ENCODE measurements at regions not wholly inside any gene's neighbourhood (a gene's known extent, or its start where the extent isn't known, plus 50 kb on each side); places are given as distances from the start of the nearest gene placed in this dataset.

- no peak overlapping the region for H2AK5ac ChIP-seq (ENCODE audit: low read depth, low read length)
- peaks cover 0 to 23% (median 0%) of the 10 kb centered on the region in 3 experiments for H3K27me3 ChIP-seq (ENCODE audit: control insufficient read depth in 3 of 3, insufficient read depth in 3 of 3, low read depth in 1 of 3, low read length in 3 of 3)
- DNase-seq (ENCODE audit: low spot score): no peak
- H3K36me3 ChIP-seq (replicated peaks in 1 of 2; ENCODE audit: control insufficient read depth in 2 of 2, insufficient read depth in 2 of 2, low read length in 2 of 2): no peaks in the 10 kb centered on the region
- H3K4me2 ChIP-seq (ENCODE audit: insufficient read depth, low read length, poor library complexity, severe bottlenecking): no peak overlapping the region
- H3K4ac ChIP-seq (ENCODE audit: low read length): no peak overlapping the region
- no peak overlapping the region for H4K8ac ChIP-seq (ENCODE audit: low read depth, low read length)
- H3K18ac ChIP-seq (ENCODE audit: low read length): no peak overlapping the region
- H3K4me1 ChIP-seq (ENCODE audit: control insufficient read depth in 2 of 2, insufficient read depth in 1 of 2, low read depth in 1 of 2, low read length in 2 of 2): no peaks in the 10 kb centered on the region
- H4K91ac ChIP-seq (ENCODE audit: low read depth, low read length, poor library complexity): no peak overlapping the region
- no CpG with 5 or more reads among the region's 2 CpGs for WGBS, 2 donors (ENCODE audit: extremely low coverage in 2 of 2, insufficient read length in 2 of 2, insufficient replicate concordance in 1 of 2)
- H2AFZ ChIP-seq (ENCODE audit: low read length): no peak overlapping the region
- no peak overlapping the region for H3K4me3 ChIP-seq (ENCODE audit: low read length in 2 of 2)
- no peak overlapping the region for H3K27ac ChIP-seq (replicated peaks; ENCODE audit: low read length)
- no peaks in the 10 kb centered on the region for H3K79me1 ChIP-seq (ENCODE audit: low read depth, low read length)
- H3K9ac ChIP-seq (ENCODE audit: low read depth, low read length, poor library complexity): no peak overlapping the region
- no peak overlapping the region for H2BK120ac ChIP-seq (ENCODE audit: low read depth, low read length)
- no peak overlapping the region for H3K23ac ChIP-seq (ENCODE audit: low read depth, low read length, poor library complexity)
- H2BK5ac ChIP-seq (ENCODE audit: low read length): no peak overlapping the region
- H3K9me3 ChIP-seq (replicated peaks in 1 of 2; ENCODE audit: control insufficient read depth in 2 of 2, insufficient read depth in 1 of 2, low read depth in 1 of 2, low read length in 2 of 2): no peaks in the 10 kb centered on the region
- H2BK15ac ChIP-seq (ENCODE audit: low read length): no peak overlapping the region
- no peak overlapping the region for H2BK12ac ChIP-seq (ENCODE audit: low read length)
- no peak overlapping the region for H3K14ac ChIP-seq (ENCODE audit: low read length)
Observed at GRCh38 chr2:38436227-38436664, 59.2 kb upstream of the ATL2 start.

GRCh38 chr2:38435775-38436174 lies 58.7 kb upstream of the ATL2 start:
- Histone ChIP-seq H3K79me1 (ENCODE audit: low read depth, low read length) (no peaks in the 10 kb centered on the region), H3K27me3 (ENCODE audit: control insufficient read depth in 3 of 3, insufficient read depth in 3 of 3, low read depth in 1 of 3, low read length in 3 of 3) (peaks cover 0 to 23% (median 0%) of the 10 kb centered on the region in 3 experiments), H3K4me3 (ENCODE audit: low read length in 2 of 2) (no peak overlapping the region), H2BK120ac (ENCODE audit: low read depth, low read length) (no peak overlapping the region), H3K9ac (ENCODE audit: low read depth, low read length, poor library complexity) (no peak overlapping the region), H3K4ac (ENCODE audit: low read length) (no peak overlapping the region), H2BK5ac (ENCODE audit: low read length) (no peak overlapping the region), H2AFZ (ENCODE audit: low read length) (no peak overlapping the region), H3K36me3 (replicated peaks in 1 of 2; ENCODE audit: control insufficient read depth in 2 of 2, insufficient read depth in 2 of 2, low read length in 2 of 2) (no peaks in the 10 kb centered on the region), H3K4me2 (ENCODE audit: insufficient read depth, low read length, poor library complexity, severe bottlenecking) (no peak overlapping the region), H4K8ac (ENCODE audit: low read depth, low read length) (no peak overlapping the region), H3K14ac (ENCODE audit: low read length) (no peak overlapping the region), H2AK5ac (ENCODE audit: low read depth, low read length) (no peak overlapping the region), H3K18ac (ENCODE audit: low read length) (no peak overlapping the region), H3K4me1 (ENCODE audit: control insufficient read depth in 2 of 2, insufficient read depth in 1 of 2, low read depth in 1 of 2, low read length in 2 of 2) (no peaks in the 10 kb centered on the region), H4K91ac (ENCODE audit: low read depth, low read length, poor library complexity) (no peak overlapping the region), H3K27ac (replicated peaks; ENCODE audit: low read length) (no peak overlapping the region), H3K23ac (ENCODE audit: low read depth, low read length, poor library complexity) (no peak overlapping the region), H2BK12ac (ENCODE audit: low read length) (no peak overlapping the region), H2BK15ac (ENCODE audit: low read length) (no peak overlapping the region), H3K9me3 (replicated peaks in 1 of 2; ENCODE audit: control insufficient read depth in 2 of 2, insufficient read depth in 1 of 2, low read depth in 1 of 2, low read length in 2 of 2) (no peaks in the 10 kb centered on the region)
- no CpG with 5 or more reads among the region's 2 CpGs for WGBS, 2 donors (ENCODE audit: extremely low coverage in 2 of 2, insufficient read length in 2 of 2, insufficient replicate concordance in 1 of 2)
- DNase-seq (ENCODE audit: low spot score): no peak

- H3K18ac ChIP-seq (ENCODE audit: low read length): no peak overlapping the region
- peaks cover 1 to 4% of the 10 kb centered on the region in 2 donors for H3K4me1 ChIP-seq (ENCODE audit: control insufficient read depth in 2 of 2, insufficient read depth in 1 of 2, low read depth in 1 of 2, low read length in 2 of 2)
- no peak overlapping the region for H3K4me3 ChIP-seq (ENCODE audit: low read length in 2 of 2)
- no peak overlapping the region for H4K91ac ChIP-seq (ENCODE audit: low read depth, low read length, poor library complexity)
- peaks cover 0 to 24% (median 0%) of the 10 kb centered on the region in 3 experiments for H3K27me3 ChIP-seq (ENCODE audit: control insufficient read depth in 3 of 3, insufficient read depth in 3 of 3, low read depth in 1 of 3, low read length in 3 of 3)
- H3K36me3 ChIP-seq (replicated peaks in 1 of 2; ENCODE audit: control insufficient read depth in 2 of 2, insufficient read depth in 2 of 2, low read length in 2 of 2): no peaks in the 10 kb centered on the region
- H2BK5ac ChIP-seq (ENCODE audit: low read length): no peak overlapping the region
- no peak overlapping the region for H2BK12ac ChIP-seq (ENCODE audit: low read length)
- H2BK120ac ChIP-seq (ENCODE audit: low read depth, low read length): no peak overlapping the region
- H3K27ac ChIP-seq (replicated peaks; ENCODE audit: low read length): no peak overlapping the region
- no peak overlapping the region for H2BK15ac ChIP-seq (ENCODE audit: low read length)
- H3K4ac ChIP-seq (ENCODE audit: low read length): no peak overlapping the region
- no peak overlapping the region for H4K8ac ChIP-seq (ENCODE audit: low read depth, low read length)
- H2AK5ac ChIP-seq (ENCODE audit: low read depth, low read length): no peak overlapping the region
- H3K4me2 ChIP-seq (ENCODE audit: insufficient read depth, low read length, poor library complexity, severe bottlenecking): no peak overlapping the region
- no peak overlapping the region for H3K23ac ChIP-seq (ENCODE audit: low read depth, low read length, poor library complexity)
- H3K9me3 ChIP-seq (replicated peaks in 1 of 2; ENCODE audit: control insufficient read depth in 2 of 2, insufficient read depth in 1 of 2, low read depth in 1 of 2, low read length in 2 of 2): no peaks in the 10 kb centered on the region
- no peak overlapping the region for H2AFZ ChIP-seq (ENCODE audit: low read length)
- no peak for DNase-seq (ENCODE audit: low spot score)
- no peak overlapping the region for H3K9ac ChIP-seq (ENCODE audit: low read depth, low read length, poor library complexity)
- H3K79me1 ChIP-seq (ENCODE audit: low read depth, low read length): no peaks in the 10 kb centered on the region
- no peak overlapping the region for H3K14ac ChIP-seq (ENCODE audit: low read length)
Observed at GRCh38 chr2:38434595-38434994, 57.5 kb upstream of the ATL2 start.

DNA sequence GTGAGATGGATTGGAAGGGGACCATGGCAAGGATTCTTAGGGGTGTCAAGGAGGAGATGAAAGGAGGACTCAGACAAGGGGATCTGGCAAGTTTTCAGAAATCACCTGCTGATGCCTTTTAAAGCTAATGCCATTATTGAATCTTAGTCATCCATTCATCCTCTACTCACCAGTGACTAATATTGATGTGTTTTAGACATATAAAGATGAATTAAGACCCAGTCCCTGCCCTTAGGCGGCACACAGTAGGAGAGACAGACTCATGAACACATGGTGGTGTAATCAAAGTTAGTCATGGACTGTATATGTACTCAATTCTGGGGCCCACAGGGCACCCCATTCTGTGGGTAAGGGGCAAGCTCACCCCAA lies 56.5 kb upstream of the ATL2 start:
- Histone ChIP-seq H3K18ac (ENCODE audit: low read length) (no peak overlapping the region), H3K4me3 (ENCODE audit: low read length in 2 of 2) (no peak overlapping the region), H3K23ac (ENCODE audit: low read depth, low read length, poor library complexity) (no peak overlapping the region), H3K14ac (ENCODE audit: low read length) (no peak overlapping the region), H2AK5ac (ENCODE audit: low read depth, low read length) (no peak overlapping the region), H2AFZ (ENCODE audit: low read length) (no peak overlapping the region), H2BK15ac (ENCODE audit: low read length) (no peak overlapping the region), H3K36me3 (replicated peaks in 1 of 2; ENCODE audit: control insufficient read depth in 2 of 2, insufficient read depth in 2 of 2, low read length in 2 of 2) (no peaks in the 10 kb centered on the region), H2BK120ac (ENCODE audit: low read depth, low read length) (no peak overlapping the region), H3K79me1 (ENCODE audit: low read depth, low read length) (no peaks in the 10 kb centered on the region), H3K27me3 (ENCODE audit: control insufficient read depth in 3 of 3, insufficient read depth in 3 of 3, low read depth in 1 of 3, low read length in 3 of 3) (peaks cover 0 to 21% (median 0%) of the 10 kb centered on the region in 3 experiments), H2BK12ac (ENCODE audit: low read length) (no peak overlapping the region), H3K9ac (ENCODE audit: low read depth, low read length, poor library complexity) (no peak overlapping the region), H3K4ac (ENCODE audit: low read length) (no peak overlapping the region), H3K4me1 (ENCODE audit: control insufficient read depth in 2 of 2, insufficient read depth in 1 of 2, low read depth in 1 of 2, low read length in 2 of 2) (peaks cover 1 to 4% of the 10 kb centered on the region in 2 donors), H4K8ac (ENCODE audit: low read depth, low read length) (no peak overlapping the region), H2BK5ac (ENCODE audit: low read length) (no peak overlapping the region), H3K9me3 (replicated peaks in 1 of 2; ENCODE audit: control insufficient read depth in 2 of 2, insufficient read depth in 1 of 2, low read depth in 1 of 2, low read length in 2 of 2) (no peaks in the 10 kb centered on the region), H4K91ac (ENCODE audit: low read depth, low read length, poor library complexity) (no peak overlapping the region), H3K27ac (replicated peaks; ENCODE audit: low read length) (no peak overlapping the region), H3K4me2 (ENCODE audit: insufficient read depth, low read length, poor library complexity, severe bottlenecking) (no peak overlapping the region)
- DNase-seq (ENCODE audit: low spot score): no peak
- WGBS, 2 donors (ENCODE audit: extremely low coverage in 2 of 2, insufficient read length in 2 of 2, insufficient replicate concordance in 1 of 2): no CpG with 5 or more reads among the region's 1 CpG
